CD14-positive monocyte (primary cell): ENCODE measurements at regions not wholly inside any gene's neighbourhood (a gene's known extent, or its start where the extent isn't known, plus 50 kb on each side); places are given as distances from the start of the nearest gene placed in this dataset.

ENCODE experiments used
- DNase-seq, 3 donors: peaks; one replicate each; pipeline ENCODE4 v3.0.0-alpha.2; 2011 to 2022
- H2AFZ ChIP-seq: 2 replicates; pipeline ENCODE4 v1.6.0; 2012; ENCODE audit warnings: mild to moderate bottlenecking, low read depth, low read length, inconsistent platforms; ENCODE audit not compliant: insufficient read depth, poor library complexity, severe bottlenecking
- H3K27ac ChIP-seq, 2 donors: 1 replicate in 1 of 2; 2 replicates in 1 of 2; pipeline ENCODE4 v1.5.1; 2012 to 2013; ENCODE audit warnings: low read length in 2 of 2, control low read depth in 1 of 2, inconsistent platforms in 1 of 2, low read depth in 1 of 2, mild to moderate bottlenecking in 1 of 2
- H3K27me3 ChIP-seq, 2 donors: one replicate each; pipeline versions ENCODE4 v1.6.0 to v1.6.1; 2011 to 2013; ENCODE audit warnings: low read length in 2 of 2; ENCODE audit not compliant: control insufficient read depth in 2 of 2, insufficient read depth in 2 of 2
- H3K36me3 ChIP-seq, 2 donors: replicated peaks in 1 of 2; 1 replicate in 1 of 2; 2 replicates in 1 of 2; pipeline versions ENCODE4 v1.5.1 to v1.6.1; 2012 to 2013; ENCODE audit warnings: low read length in 2 of 2, control low read depth in 1 of 2, inconsistent platforms in 1 of 2, mild to moderate bottlenecking in 1 of 2; ENCODE audit not compliant: insufficient read depth in 2 of 2, control insufficient read depth in 1 of 2
- H3K4me1 ChIP-seq, 2 donors: 1 replicate in 1 of 2; 2 replicates in 1 of 2; pipeline versions ENCODE4 v1.5.1 to v1.6.1; 2012 to 2013; ENCODE audit warnings: low read length in 2 of 2, control low read depth in 1 of 2, inconsistent platforms in 1 of 2, mild to moderate bottlenecking in 1 of 2, moderate library complexity in 1 of 2; ENCODE audit not compliant: insufficient read depth in 2 of 2, control insufficient read depth in 1 of 2
- H3K4me2 ChIP-seq: replicated peaks from 2 replicates; pipeline ENCODE3; 2012; ENCODE audit warnings: low read length, moderate library complexity, mild to moderate bottlenecking; ENCODE audit not compliant: poor library complexity, severe bottlenecking; ENCODE audit errors: extremely low read depth
- H3K4me3 ChIP-seq, 3 experiments: fragments of 200-600 bp in 1 of 3; sonication (generic) in 1 of 3; replicated peaks in 1 of 3; 1 replicate in 2 of 3; 2 replicates in 1 of 3; pipeline ENCODE4 v1.5.1; 2011 to 2013; ENCODE audit warnings: low read length in 3 of 3, mild to moderate bottlenecking in 3 of 3, control low read depth in 2 of 3, low read depth in 2 of 3, inconsistent platforms in 1 of 3, moderate library complexity in 1 of 3
- H3K79me2 ChIP-seq: 2 replicates; pipeline ENCODE4 v1.6.0; 2012; ENCODE audit warnings: mild to moderate bottlenecking, control low read depth, inconsistent platforms, low read length, moderate library complexity; ENCODE audit not compliant: insufficient read depth
- H3K9ac ChIP-seq: 2 replicates; pipeline ENCODE4 v1.6.0; 2017; ENCODE audit warnings: low read length, mild to moderate bottlenecking; ENCODE audit not compliant: insufficient read depth, poor library complexity, severe bottlenecking
- H3K9me3 ChIP-seq, 2 donors: replicated peaks in 1 of 2; 1 replicate in 1 of 2; 2 replicates in 1 of 2; pipeline versions ENCODE4 v1.5.1 to v1.6.1; 2012 to 2013; ENCODE audit warnings: low read length in 2 of 2, control low read depth in 1 of 2; ENCODE audit not compliant: control insufficient read depth in 1 of 2, insufficient read depth in 1 of 2
- H4K20me1 ChIP-seq: 2 replicates; pipeline ENCODE4 v1.6.0; 2012; ENCODE audit warnings: mild to moderate bottlenecking, low read length, control low read depth, moderate library complexity; ENCODE audit not compliant: insufficient read depth
- H3K27ac Mint-ChIP-seq, 7 donors: one replicate each; pipeline ENCODE4 v1.8.0; 2020; ENCODE audit warnings: mild to moderate bottlenecking in 7 of 7, mixed read lengths in 7 of 7, moderate library complexity in 6 of 7, inconsistent platforms in 2 of 7
- H3K27me3 Mint-ChIP-seq, 3 donors: one replicate each; pipeline ENCODE4 v1.8.0; 2021 to 2022; ENCODE audit warnings: low read depth in 3 of 3, mild to moderate bottlenecking in 3 of 3, mixed read lengths in 3 of 3, moderate library complexity in 3 of 3, inconsistent platforms in 1 of 3
- H3K36me3 Mint-ChIP-seq, 2 donors: one replicate each; pipeline ENCODE4 v1.8.0; 2020; ENCODE audit warnings: mixed read lengths in 2 of 2, inconsistent platforms in 1 of 2, mild to moderate bottlenecking in 1 of 2
- H3K4me1 Mint-ChIP-seq: one replicate; pipeline ENCODE4 v1.8.0; 2020; ENCODE audit warnings: mild to moderate bottlenecking, mixed read lengths
- H3K4me3 Mint-ChIP-seq, 2 donors: one replicate each; pipeline ENCODE4 v1.8.0; 2020; ENCODE audit warnings: mild to moderate bottlenecking in 2 of 2, mixed read lengths in 2 of 2, moderate library complexity in 1 of 2
- H3K9me3 Mint-ChIP-seq, 7 donors: one replicate each; pipeline ENCODE4 v1.8.0; 2020 to 2022; ENCODE audit warnings: mixed read lengths in 7 of 7, mild to moderate bottlenecking in 6 of 7, moderate library complexity in 6 of 7, inconsistent platforms in 2 of 7
- WGBS: methylation state at CpG from one replicate; pipeline ENCODE4 v1.1.5; 2013; ENCODE audit warnings: missing lambda C conversion rate; ENCODE audit not compliant: insufficient coverage; 5-methylcytosine and 5-hydroxymethylcytosine counted together
- intact Hi-C, 2 donors: fragments of 100-400 bp; cut with micrococcal nuclease; formaldehyde crosslinking; loops; one replicate each; pipeline versions ENCODE4 v1.15.0 to v1.15.1; 2023
- TF ChIP-seq, protein P1 (sequence below): fragments of 200-600 bp; IDR thresholded peaks from one replicate; pipeline ENCODE4 v1.8.0; 2022; ENCODE audit warnings: antibody characterized with exemption, mild to moderate bottlenecking

DNA sequence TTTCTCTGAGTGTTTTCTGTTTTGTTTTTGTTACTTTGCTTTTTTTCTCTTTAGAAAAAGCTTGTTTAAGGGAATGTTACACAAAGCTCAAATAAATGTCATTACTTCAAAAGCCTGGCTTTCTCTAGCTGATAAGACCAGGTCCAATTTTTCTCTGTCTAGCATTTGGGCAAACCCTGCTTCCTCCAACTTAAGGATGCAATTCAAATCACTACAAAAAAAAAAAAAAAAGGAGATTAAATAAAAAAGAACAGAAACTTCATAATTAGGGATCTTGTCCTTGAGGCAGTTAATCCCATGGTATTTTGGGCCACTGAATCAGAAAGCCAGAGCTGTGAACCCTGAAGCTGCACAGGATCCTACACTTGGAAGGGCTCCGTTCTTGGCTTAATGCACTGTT, 480.8 kb upstream of the KIRREL3 start:
- H3K4me1 Mint-ChIP-seq = no peaks in the 10 kb centered on the region
- H3K9me3 Mint-ChIP-seq = peaks cover 0 to 6% (median 0%) of the 10 kb centered on the region in 7 donors
- Histone ChIP-seq H4K20me1 (no peaks in the 10 kb centered on the region), H3K27ac (no peak overlapping the region), H3K36me3 (no peaks in the 10 kb centered on the region), H3K79me2 (no peaks in the 10 kb centered on the region), H3K27me3 (no peaks in the 10 kb centered on the region), H3K4me3 (no peak overlapping the region), H3K9me3 (no peaks in the 10 kb centered on the region), H3K4me2 (no peak overlapping the region), H3K4me1 (no peaks in the 10 kb centered on the region), H3K9ac (no peak overlapping the region), H2AFZ (no peak overlapping the region)
- intact Hi-C loops = no loop called here
- H3K4me3 Mint-ChIP-seq = no peak overlapping the region
- DNase-seq = no peak
- no CpG with 5 or more reads among the region's 1 CpG for WGBS
- no peaks in the 10 kb centered on the region for H3K36me3 Mint-ChIP-seq
- TF ChIP-seq, protein P1, sequence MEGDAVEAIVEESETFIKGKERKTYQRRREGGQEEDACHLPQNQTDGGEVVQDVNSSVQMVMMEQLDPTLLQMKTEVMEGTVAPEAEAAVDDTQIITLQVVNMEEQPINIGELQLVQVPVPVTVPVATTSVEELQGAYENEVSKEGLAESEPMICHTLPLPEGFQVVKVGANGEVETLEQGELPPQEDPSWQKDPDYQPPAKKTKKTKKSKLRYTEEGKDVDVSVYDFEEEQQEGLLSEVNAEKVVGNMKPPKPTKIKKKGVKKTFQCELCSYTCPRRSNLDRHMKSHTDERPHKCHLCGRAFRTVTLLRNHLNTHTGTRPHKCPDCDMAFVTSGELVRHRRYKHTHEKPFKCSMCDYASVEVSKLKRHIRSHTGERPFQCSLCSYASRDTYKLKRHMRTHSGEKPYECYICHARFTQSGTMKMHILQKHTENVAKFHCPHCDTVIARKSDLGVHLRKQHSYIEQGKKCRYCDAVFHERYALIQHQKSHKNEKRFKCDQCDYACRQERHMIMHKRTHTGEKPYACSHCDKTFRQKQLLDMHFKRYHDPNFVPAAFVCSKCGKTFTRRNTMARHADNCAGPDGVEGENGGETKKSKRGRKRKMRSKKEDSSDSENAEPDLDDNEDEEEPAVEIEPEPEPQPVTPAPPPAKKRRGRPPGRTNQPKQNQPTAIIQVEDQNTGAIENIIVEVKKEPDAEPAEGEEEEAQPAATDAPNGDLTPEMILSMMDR = no peak
- peaks cover 0 to 2% (median 1%) of the 10 kb centered on the region in 3 donors for H3K27me3 Mint-ChIP-seq
- no peak overlapping the region for H3K27ac Mint-ChIP-seq

GRCh38 chr11:127478826-127479225, 478.3 kb upstream of the KIRREL3 start:
- intact Hi-C loops = loop anchor here in 1 of 2 donors (10.0 kb wide), 1 partner anchor 954 kb away; no protein-coding TSS in a partner anchor
- TF ChIP-seq, protein P1 = no peak

More at GRCh38 chr11:127478826-127479225, 478.3 kb upstream of the KIRREL3 start:
- Mint-ChIP-seq H3K27me3 (peaks cover 0 to 1% (median 0%) of the 10 kb centered on the region in 3 donors), H3K27ac (no peak overlapping the region), H3K4me3 (no peak overlapping the region), H3K4me1 (peaks cover 11% of the 10 kb centered on the region), H3K36me3 (no peaks in the 10 kb centered on the region), H3K9me3 (peaks cover 0 to 5% (median 0%) of the 10 kb centered on the region in 7 donors)
- H3K4me3 ChIP-seq = no peak overlapping the region
- no peak overlapping the region for H3K27ac ChIP-seq
- H3K9ac ChIP-seq = no peak overlapping the region
- no peak overlapping the region for H2AFZ ChIP-seq
- no CpG with 5 or more reads among the region's 2 CpGs for WGBS
- H3K9me3 ChIP-seq = no peaks in the 10 kb centered on the region
- no peak overlapping the region for H3K4me2 ChIP-seq
- no peaks in the 10 kb centered on the region for H3K79me2 ChIP-seq
- H3K36me3 ChIP-seq = no peaks in the 10 kb centered on the region
- no peak for DNase-seq
- peaks cover 0 to 5% of the 10 kb centered on the region in 2 donors for H3K4me1 ChIP-seq
- H3K27me3 ChIP-seq = no peaks in the 10 kb centered on the region
- no peaks in the 10 kb centered on the region for H4K20me1 ChIP-seq
